ENCODE measurements at regions not wholly inside any gene's neighbourhood (a gene's known extent, or its start where the extent isn't known, plus 50 kb on each side); places are given as distances from the start of the nearest gene placed in this dataset.

DNA sequence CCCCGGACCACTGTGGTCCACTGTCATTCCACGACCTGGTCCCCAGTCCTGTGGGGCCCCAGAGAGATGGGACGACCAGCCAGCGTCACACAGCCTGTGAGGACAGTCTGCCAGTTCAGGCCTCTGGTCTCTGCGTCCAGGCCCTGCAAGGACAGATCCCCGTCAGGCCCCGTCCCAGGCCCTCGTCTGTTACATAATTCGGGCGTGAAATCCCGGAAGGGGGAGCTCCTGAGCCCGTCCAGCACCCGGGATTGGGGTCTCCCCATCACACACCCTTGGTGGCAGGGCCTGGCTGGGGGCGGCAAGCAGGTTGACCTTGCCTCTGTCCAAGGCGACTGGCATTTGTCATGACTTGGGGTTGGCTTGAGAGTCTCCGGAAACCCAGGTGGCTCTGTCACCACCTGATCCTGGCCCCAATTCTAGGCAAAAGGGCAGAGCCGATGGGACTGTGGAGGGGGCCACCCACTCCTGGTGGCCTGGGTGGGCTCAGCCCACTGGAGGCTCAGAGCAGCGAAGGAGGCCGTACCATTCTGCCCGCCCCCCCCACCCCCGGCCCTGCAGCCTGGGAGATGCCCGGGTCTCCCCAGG lies 73.8 kb upstream of the GATA5 start:
- BruUV-seq (replicated peaks): no TSS peak
- ChIA-PET CTCF (no interaction called here), POLR2A (interaction anchor here (0.6 to 0.9 kb wide), 3 partner anchors 9 to 225 kb away, joined by 3 to 4 read pairs (median 3); no protein-coding TSS in a partner anchor)
- Mint-ChIP-seq H3K27me3 (ENCODE audit: insufficient read depth, unreplicated experiment) (peaks cover 46% of the 10 kb centered on the region), H3K36me3 (ENCODE audit: insufficient read depth, unreplicated experiment) (no peaks in the 10 kb centered on the region), H3K9me3 (ENCODE audit: unreplicated experiment) (no peaks in the 10 kb centered on the region), H3K4me3 (ENCODE audit: unreplicated experiment) (no peak overlapping the region), H3K4me1 (ENCODE audit: insufficient read depth, unreplicated experiment) (peaks cover 6% of the 10 kb centered on the region), H3K27ac (ENCODE audit: low read depth, unreplicated experiment) (no peak overlapping the region)
- TF ChIP-seq, protein P1, sequence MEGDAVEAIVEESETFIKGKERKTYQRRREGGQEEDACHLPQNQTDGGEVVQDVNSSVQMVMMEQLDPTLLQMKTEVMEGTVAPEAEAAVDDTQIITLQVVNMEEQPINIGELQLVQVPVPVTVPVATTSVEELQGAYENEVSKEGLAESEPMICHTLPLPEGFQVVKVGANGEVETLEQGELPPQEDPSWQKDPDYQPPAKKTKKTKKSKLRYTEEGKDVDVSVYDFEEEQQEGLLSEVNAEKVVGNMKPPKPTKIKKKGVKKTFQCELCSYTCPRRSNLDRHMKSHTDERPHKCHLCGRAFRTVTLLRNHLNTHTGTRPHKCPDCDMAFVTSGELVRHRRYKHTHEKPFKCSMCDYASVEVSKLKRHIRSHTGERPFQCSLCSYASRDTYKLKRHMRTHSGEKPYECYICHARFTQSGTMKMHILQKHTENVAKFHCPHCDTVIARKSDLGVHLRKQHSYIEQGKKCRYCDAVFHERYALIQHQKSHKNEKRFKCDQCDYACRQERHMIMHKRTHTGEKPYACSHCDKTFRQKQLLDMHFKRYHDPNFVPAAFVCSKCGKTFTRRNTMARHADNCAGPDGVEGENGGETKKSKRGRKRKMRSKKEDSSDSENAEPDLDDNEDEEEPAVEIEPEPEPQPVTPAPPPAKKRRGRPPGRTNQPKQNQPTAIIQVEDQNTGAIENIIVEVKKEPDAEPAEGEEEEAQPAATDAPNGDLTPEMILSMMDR (IDR thresholded peaks at IDR 0.05; ENCODE audit: unreplicated experiment): peak; percentile 27
- peak; percentile 6 for DNase-seq (ENCODE audit: unreplicated experiment)
- intact Hi-C loops (cut with micrococcal nuclease): no loop called here

DNA sequence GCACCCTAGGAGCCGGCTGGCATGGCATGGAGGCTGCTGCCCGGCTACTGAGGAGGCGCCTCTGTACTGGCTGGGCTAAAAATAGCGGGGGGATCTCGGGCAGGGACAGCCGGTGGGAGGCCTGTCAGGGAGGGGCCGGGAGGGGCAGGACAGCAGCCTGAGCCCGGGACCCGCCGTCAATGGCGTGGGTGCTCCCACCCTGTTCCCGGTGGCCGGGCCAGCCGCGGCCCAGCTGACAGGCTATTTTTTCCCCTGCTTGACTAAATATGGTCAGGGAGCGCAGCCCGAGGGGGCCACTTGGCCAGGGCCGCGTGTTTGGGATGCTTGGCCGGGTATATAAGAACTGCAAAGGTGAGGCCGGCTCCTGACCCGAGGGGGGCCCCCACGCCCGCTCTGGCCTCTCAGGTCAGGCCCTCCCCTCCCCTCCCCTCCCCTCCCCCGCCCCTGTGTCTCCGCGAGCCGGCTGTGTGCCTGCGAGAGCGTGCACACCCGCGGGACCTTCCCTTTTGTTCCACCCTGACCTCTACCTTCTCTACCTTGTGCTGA lies 74.4 kb upstream of the GATA5 start:
- intact Hi-C loops (cut with micrococcal nuclease): no loop called here
- Mint-ChIP-seq H3K4me3 (ENCODE audit: unreplicated experiment) (no peak overlapping the region), H3K27me3 (ENCODE audit: insufficient read depth, unreplicated experiment) (peaks cover 51% of the 10 kb centered on the region), H3K9me3 (ENCODE audit: unreplicated experiment) (no peaks in the 10 kb centered on the region), H3K27ac (ENCODE audit: low read depth, unreplicated experiment) (no peak overlapping the region), H3K4me1 (ENCODE audit: insufficient read depth, unreplicated experiment) (peaks cover 6% of the 10 kb centered on the region), H3K36me3 (ENCODE audit: insufficient read depth, unreplicated experiment) (no peaks in the 10 kb centered on the region)
- CTCF ChIA-PET: no interaction called here
- POLR2A ChIA-PET: interaction anchor here (0.9 kb wide), 1 partner anchor 57 kb away, joined by 3 read pairs; no protein-coding TSS in a partner anchor
- TF ChIP-seq, protein P1 (IDR thresholded peaks at IDR 0.05; ENCODE audit: unreplicated experiment): no peak
- BruUV-seq (replicated peaks): no TSS peak
- DNase-seq (ENCODE audit: unreplicated experiment): no peak

DNA sequence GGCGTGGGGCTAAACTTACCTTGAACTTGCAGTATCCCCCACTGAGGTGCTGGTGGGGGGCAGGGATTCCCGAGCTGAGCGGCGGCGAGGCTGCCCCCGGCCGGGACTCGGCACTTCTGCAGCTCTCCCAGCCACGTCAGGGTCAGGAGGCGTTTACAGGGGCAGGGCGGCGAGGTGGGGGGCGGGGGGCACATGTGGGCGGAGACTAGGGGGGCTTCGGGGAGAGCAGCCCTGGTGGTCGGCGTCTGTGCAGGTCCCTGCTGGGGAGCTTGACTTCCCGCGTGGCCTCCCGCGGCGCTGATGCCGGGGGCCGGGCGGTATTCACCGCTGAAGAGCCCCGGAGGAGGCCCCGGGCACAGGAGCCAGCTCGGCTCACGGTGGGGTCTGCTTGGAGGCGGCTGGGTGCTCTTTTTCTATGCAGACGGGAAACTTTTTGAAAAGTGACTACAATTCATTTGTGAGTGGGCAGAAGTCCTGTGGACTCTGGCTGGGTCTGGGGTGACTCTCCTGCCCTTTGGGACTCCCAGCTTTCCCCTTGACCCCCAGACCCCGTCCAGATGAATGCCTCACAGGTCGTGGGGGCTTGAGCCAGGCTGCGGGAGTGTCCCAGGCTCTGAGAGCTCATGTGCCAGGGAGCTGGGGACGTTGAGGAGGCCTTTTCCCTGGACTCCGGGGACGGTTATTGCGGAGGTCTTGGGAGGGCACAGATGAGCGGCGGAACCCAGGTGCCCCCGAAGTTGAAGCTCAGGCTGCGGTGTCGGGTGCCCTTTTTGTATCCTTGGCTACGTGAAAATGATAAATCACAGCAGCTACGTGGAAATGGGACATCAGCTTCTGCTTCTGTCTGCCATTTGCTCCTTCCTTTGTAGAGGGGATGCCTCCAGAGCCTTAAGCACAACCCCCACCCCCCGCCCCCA lies 75.9 kb upstream of the GATA5 start:
- intact Hi-C loops (cut with micrococcal nuclease): no loop called here
- TF ChIP-seq, protein P1 (IDR thresholded peaks at IDR 0.05; ENCODE audit: unreplicated experiment): no peak
- POLR2A ChIA-PET: no interaction called here
- Mint-ChIP-seq H3K4me3 (ENCODE audit: unreplicated experiment) (no peak overlapping the region), H3K4me1 (ENCODE audit: insufficient read depth, unreplicated experiment) (peaks cover 6% of the 10 kb centered on the region), H3K9me3 (ENCODE audit: unreplicated experiment) (no peaks in the 10 kb centered on the region), H3K36me3 (ENCODE audit: insufficient read depth, unreplicated experiment) (no peaks in the 10 kb centered on the region), H3K27ac (ENCODE audit: low read depth, unreplicated experiment) (no peak overlapping the region), H3K27me3 (ENCODE audit: insufficient read depth, unreplicated experiment) (peaks cover 52% of the 10 kb centered on the region)
- no peak for DNase-seq (ENCODE audit: unreplicated experiment)
- CTCF ChIA-PET: interaction anchor here (0.6 to 0.9 kb wide), 2 partner anchors 52 to 251 kb away, joined by 3 to 6 read pairs; no protein-coding TSS in a partner anchor
- no TSS peak for BruUV-seq (replicated peaks)

DNA sequence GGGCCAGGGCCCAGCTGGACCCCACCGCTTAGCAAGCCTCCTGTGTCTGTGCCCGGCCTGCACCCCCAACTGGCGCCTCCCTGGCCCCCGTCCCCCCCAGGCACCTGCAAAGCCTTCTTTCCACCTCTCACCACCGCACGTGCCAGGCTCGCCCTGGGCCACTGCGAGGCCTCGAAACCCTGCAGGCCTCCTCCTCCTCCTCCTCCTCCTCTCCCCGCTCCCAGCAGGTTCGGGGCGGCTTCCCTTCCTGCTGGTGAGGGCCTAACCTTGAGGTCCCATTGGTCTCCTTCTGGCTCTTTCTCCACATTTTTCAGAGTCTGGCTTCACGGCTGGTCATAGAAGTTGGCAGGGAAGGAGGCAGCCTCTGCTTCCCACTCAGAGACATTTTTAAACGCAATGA lies 76.8 kb upstream of the GATA5 start:
- peaks cover 52% of the 10 kb centered on the region for H3K27me3 Mint-ChIP-seq (ENCODE audit: insufficient read depth, unreplicated experiment)
- BruUV-seq (replicated peaks): no TSS peak
- TF ChIP-seq, protein P1 (IDR thresholded peaks at IDR 0.05; ENCODE audit: unreplicated experiment): no peak
- no peaks in the 10 kb centered on the region for H3K36me3 Mint-ChIP-seq (ENCODE audit: insufficient read depth, unreplicated experiment)
- H3K4me1 Mint-ChIP-seq (ENCODE audit: insufficient read depth, unreplicated experiment): peaks cover 6% of the 10 kb centered on the region
- intact Hi-C loops (cut with micrococcal nuclease): no loop called here
- no peak overlapping the region for H3K27ac Mint-ChIP-seq (ENCODE audit: low read depth, unreplicated experiment)
- H3K4me3 Mint-ChIP-seq (ENCODE audit: unreplicated experiment): no peak overlapping the region
- ChIA-PET CTCF (no interaction called here), POLR2A (no interaction called here)
- no peak for DNase-seq (ENCODE audit: unreplicated experiment)
- H3K9me3 Mint-ChIP-seq (ENCODE audit: unreplicated experiment): no peaks in the 10 kb centered on the region
